Keratinocyte (primary cell): ENCODE measurements at regions not wholly inside any gene's neighbourhood (a gene's known extent, or its start where the extent isn't known, plus 50 kb on each side); places are given as distances from the start of the nearest gene placed in this dataset.

ENCODE experiments used
- DNase-seq: peaks from one replicate; pipeline ENCODE4 v3.0.0-alpha.2; 2011; ENCODE audit warnings: low read depth, missing footprints, low spot score
- FAIRE-seq: peaks from 2 replicates; lab custom pipeline; 2011; peaks lifted over from hg19 to GRCh38; lab: Jason Lieb, UNC
- H2AFZ ChIP-seq: 2 replicates; pipeline ENCODE4 v1.6.0; 2012; ENCODE audit warnings: low read length, control low read depth, inconsistent platforms; ENCODE audit not compliant: control insufficient read depth
- H3K27ac ChIP-seq: 2 replicates; pipeline ENCODE4 v1.5.1; 2011; ENCODE audit warnings: low read length; ENCODE audit not compliant: control insufficient read depth, insufficient read depth
- H3K27me3 ChIP-seq: 3 replicates; pipeline ENCODE4 v1.6.0; 2011; ENCODE audit warnings: low read length; ENCODE audit not compliant: control insufficient read depth, insufficient read depth; ENCODE audit errors: extremely low read depth
- H3K36me3 ChIP-seq, 2 experiments: 2 replicates in 1 of 2; 3 replicates in 1 of 2; pipeline ENCODE4 v1.5.1; 2011; ENCODE audit warnings: low read length in 2 of 2, mild to moderate bottlenecking in 1 of 2; ENCODE audit not compliant: control insufficient read depth in 2 of 2, insufficient read depth in 2 of 2; ENCODE audit errors: extremely low read depth in 1 of 2
- H3K4me1 ChIP-seq: 3 replicates; pipeline ENCODE4 v1.5.1; 2011; ENCODE audit warnings: low read length; ENCODE audit not compliant: control insufficient read depth, insufficient read depth; ENCODE audit errors: extremely low read depth
- H3K4me2 ChIP-seq: 3 replicates; pipeline ENCODE4 v1.6.0; 2011; ENCODE audit warnings: low read depth, low read length; ENCODE audit not compliant: control insufficient read depth, insufficient read depth; ENCODE audit errors: extremely low read depth
- H3K4me3 ChIP-seq, 3 experiments: fragments of 200-600 bp in 1 of 3; sonication (generic) in 1 of 3; 2 replicates in 2 of 3; 3 replicates in 1 of 3; pipeline ENCODE4 v1.5.1; 2011 to 2016; ENCODE audit warnings: low read length in 3 of 3, mild to moderate bottlenecking in 3 of 3, control low read depth in 2 of 3, inconsistent platforms in 1 of 3, low read depth in 1 of 3, mixed read lengths in 1 of 3, mixed run types in 1 of 3, moderate library complexity in 1 of 3; ENCODE audit not compliant: control insufficient read depth in 2 of 3, insufficient read depth in 2 of 3; ENCODE audit errors: extremely low read depth in 1 of 3
- H3K79me2 ChIP-seq: 2 replicates; pipeline ENCODE4 v1.6.0; 2012; ENCODE audit warnings: low read length; ENCODE audit not compliant: control insufficient read depth, insufficient read depth
- H3K9ac ChIP-seq: 3 replicates; pipeline ENCODE4 v1.6.0; 2011; ENCODE audit warnings: low read length; ENCODE audit not compliant: control insufficient read depth, insufficient read depth; ENCODE audit errors: extremely low read depth
- H3K9me1 ChIP-seq: 3 replicates; pipeline ENCODE4 v1.6.0; 2011; ENCODE audit warnings: low read length; ENCODE audit not compliant: control insufficient read depth, insufficient read depth; ENCODE audit errors: extremely low read depth
- H3K9me3 ChIP-seq: 2 replicates; pipeline ENCODE4 v1.5.1; 2012; ENCODE audit warnings: low read depth, low read length; ENCODE audit not compliant: control insufficient read depth
- H4K20me1 ChIP-seq: 3 replicates; pipeline ENCODE4 v1.6.0; 2011; ENCODE audit warnings: low read length; ENCODE audit not compliant: control insufficient read depth, insufficient read depth; ENCODE audit errors: extremely low read depth
- CTCF ChIP-seq, 3 experiments: IDR thresholded peaks in 1 of 3; conservative IDR thresholded peaks in 1 of 3; optimal IDR thresholded peaks in 1 of 3; 2 replicates in 2 of 3; 3 replicates in 1 of 3; pipeline versions ENCODE3 to v1.5.1; 2011; ENCODE audit warnings: low read length in 3 of 3, mild to moderate bottlenecking in 3 of 3, moderate library complexity in 2 of 3, control low read depth in 1 of 3, inconsistent platforms in 1 of 3; ENCODE audit not compliant: insufficient read depth in 2 of 3; ENCODE audit errors: extremely low read depth in 1 of 3
- EZH2 ChIP-seq: IDR thresholded peaks from one replicate; pipeline ENCODE4 v1.6.1; 2012; ENCODE audit warnings: inconsistent platforms, mild to moderate bottlenecking, low read length, moderate library complexity
- dilution Hi-C: fragments of 300-500 bp; cut with MboI; formaldehyde crosslinking; loops from one replicate; pipeline ENCODE4 v1.7.0; 2020; ENCODE audit warnings: low sequenced_read_pairs; ENCODE audit not compliant: extremely low pct_ligation_motif_present

- no peak for DNase-seq
- Histone ChIP-seq H4K20me1 (no peaks in the 10 kb centered on the region), H3K27ac (no peak overlapping the region), H3K4me2 (no peak overlapping the region), H3K4me1 (peaks cover 2% of the 10 kb centered on the region), H3K9me1 (no peaks in the 10 kb centered on the region), H3K36me3 (no peaks in the 10 kb centered on the region), H3K27me3 (peaks cover 6% of the 10 kb centered on the region), H3K9me3 (no peaks in the 10 kb centered on the region), H2AFZ (no peak overlapping the region), H3K79me2 (no peaks in the 10 kb centered on the region), H3K9ac (no peak overlapping the region), H3K4me3 (no peak overlapping the region)
- TF ChIP-seq EZH2 (no peak), CTCF (optimal IDR thresholded peaks at IDR 0.05 in 1 of 3, IDR thresholded peaks at IDR 0.05 in 1 of 3, conservative IDR thresholded peaks at IDR 0.05 in 1 of 3; ENCODE audit: extremely low read depth in 1 of 3, insufficient read depth in 2 of 3, low read length in 3 of 3) (no peak)
- no peak for FAIRE-seq
- dilution Hi-C loops, result no loop called here
Observed at GRCh38 chr2:219772103-219772635, 144.7 kb downstream of the SLC4A3 start.

GRCh38 chr2:219772697-219773096 lies 145.3 kb downstream of the SLC4A3 start:
- FAIRE-seq, result no peak
- no peak for TF ChIP-seq CTCF (optimal IDR thresholded peaks at IDR 0.05 in 1 of 3, IDR thresholded peaks at IDR 0.05 in 1 of 3, conservative IDR thresholded peaks at IDR 0.05 in 1 of 3; ENCODE audit: extremely low read depth in 1 of 3, insufficient read depth in 2 of 3, low read length in 3 of 3)
- TF ChIP-seq EZH2, result no peak
- dilution Hi-C loops, result no loop called here

More at GRCh38 chr2:219772697-219773096, 145.3 kb downstream of the SLC4A3 start:
- no peaks in the 10 kb centered on the region for H3K9me3 ChIP-seq
- DNase-seq, result no peak
- H3K79me2 ChIP-seq, result no peaks in the 10 kb centered on the region
- no peak overlapping the region for H2AFZ ChIP-seq
- H4K20me1 ChIP-seq, result no peaks in the 10 kb centered on the region
- H3K4me2 ChIP-seq, result no peak overlapping the region
- H3K4me1 ChIP-seq, result peaks cover 2% of the 10 kb centered on the region
- H3K27ac ChIP-seq, result no peak overlapping the region
- H3K9ac ChIP-seq, result no peak overlapping the region
- no peak overlapping the region for H3K4me3 ChIP-seq
- peaks cover 6% of the 10 kb centered on the region for H3K27me3 ChIP-seq
- H3K9me1 ChIP-seq, result no peaks in the 10 kb centered on the region
- no peaks in the 10 kb centered on the region for H3K36me3 ChIP-seq
